GM23338 (cell line): ENCODE measurements at regions not wholly inside any gene's neighbourhood (a gene's known extent, or its start where the extent isn't known, plus 50 kb on each side); places are given as distances from the start of the nearest gene placed in this dataset.

Source experiments
- ATAC-seq: fragments of 200-7000 bp; cut with Tn5 transposase; 3 replicates; pipeline ENCODE4 v1.9.1; 2020
- DNase-seq: peaks from one replicate; pipeline ENCODE4 v3.0.0-alpha.2; 2015; ENCODE audit warnings: low spot score
- H2AFZ ChIP-seq: fragments of 200-600 bp; sonication (generic); 2 replicates; pipeline ENCODE4 v1.8.0; 2016; ENCODE audit warnings: antibody characterized with exemption, mild to moderate bottlenecking, moderate library complexity
- H3F3A ChIP-seq: fragments of 200-600 bp; sonication (generic); replicated peaks from 2 replicates; pipeline ENCODE4 v1.8.0; 2017; ENCODE audit warnings: antibody characterized with exemption, mixed run types, low read depth
- H3K27ac ChIP-seq: fragments of 200-600 bp; sonication (generic); 2 replicates; pipeline ENCODE4 v1.6.1; 2016; ENCODE audit warnings: low read depth
- H3K27me3 ChIP-seq: fragments of 200-600 bp; sonication (generic); 2 replicates; pipeline ENCODE4 v1.8.0; 2016; ENCODE audit warnings: mild to moderate bottlenecking, mixed run types, moderate library complexity; ENCODE audit not compliant: insufficient read depth
- H3K36me3 ChIP-seq: fragments of 200-600 bp; sonication (generic); 2 replicates; pipeline ENCODE4 v1.8.0; 2016; ENCODE audit warnings: mild to moderate bottlenecking; ENCODE audit not compliant: insufficient read depth
- H3K4me1 ChIP-seq: fragments of 200-600 bp; sonication (generic); 2 replicates; pipeline ENCODE4 v1.8.0; 2016; ENCODE audit warnings: mild to moderate bottlenecking, moderate library complexity; ENCODE audit not compliant: insufficient read depth
- H3K4me2 ChIP-seq: fragments of 200-600 bp; sonication (generic); 2 replicates; pipeline ENCODE4 v1.7.1; 2017; ENCODE audit warnings: mixed run types
- H3K4me3 ChIP-seq: fragments of 200-600 bp; sonication (generic); 2 replicates; pipeline ENCODE4 v1.6.1; 2016; ENCODE audit warnings: mixed run types
- H3K79me2 ChIP-seq: fragments of 200-600 bp; sonication (generic); replicated peaks from 2 replicates; pipeline ENCODE4 v1.8.0; 2017; ENCODE audit warnings: mild to moderate bottlenecking; ENCODE audit not compliant: insufficient read depth
- H3K9me2 ChIP-seq: fragments of 200-600 bp; sonication (generic); 2 replicates; pipeline ENCODE4 v1.8.0; 2017; ENCODE audit not compliant: insufficient read depth
- H4K20me1 ChIP-seq: fragments of 200-600 bp; sonication (generic); replicated peaks from 2 replicates; pipeline ENCODE4 v1.8.0; 2017; ENCODE audit warnings: mild to moderate bottlenecking; ENCODE audit not compliant: insufficient read depth
- H3K27ac Mint-ChIP-seq: 2 replicates; pipeline ENCODE4 v1.8.0; 2020; ENCODE audit warnings: inconsistent platforms, mild to moderate bottlenecking, moderate library complexity, mixed read lengths
- H3K27me3 Mint-ChIP-seq: 3 replicates; pipeline ENCODE4 v1.8.0; 2022; ENCODE audit warnings: low read depth, mild to moderate bottlenecking, moderate library complexity, mixed read lengths, inconsistent platforms; ENCODE audit not compliant: insufficient read depth, poor library complexity
- H3K36me3 Mint-ChIP-seq: 3 replicates; pipeline ENCODE4 v1.8.0; 2021; ENCODE audit warnings: low read depth, mild to moderate bottlenecking, inconsistent platforms, moderate library complexity, mixed read lengths
- H3K4me1 Mint-ChIP-seq: 3 replicates; pipeline ENCODE4 v1.8.0; 2020; ENCODE audit warnings: mild to moderate bottlenecking, inconsistent platforms, mixed read lengths
- H3K4me3 Mint-ChIP-seq: 3 replicates; pipeline ENCODE4 v1.8.0; 2021; ENCODE audit warnings: moderate library complexity, mild to moderate bottlenecking, inconsistent platforms, mixed read lengths
- H3K9me3 Mint-ChIP-seq: 3 replicates; pipeline ENCODE4 v1.8.0; 2020; ENCODE audit warnings: moderate library complexity, mild to moderate bottlenecking, inconsistent platforms, mixed read lengths
- EZH2 ChIP-seq: fragments of 200-600 bp; sonication (generic); IDR thresholded peaks from one replicate; pipeline ENCODE4 v1.8.0; 2017; ENCODE audit warnings: antibody characterized with exemption, mild to moderate bottlenecking, low read depth; ENCODE audit not compliant: unreplicated experiment
- EZH2phosphoT487 ChIP-seq: fragments of 200-600 bp; sonication (generic); IDR thresholded peaks from one replicate; pipeline ENCODE4 v1.8.1; 2018; ENCODE audit warnings: antibody characterized with exemption; ENCODE audit not compliant: unreplicated experiment
- JUNB ChIP-seq: IDR thresholded peaks from one replicate; pipeline ENCODE4 v1.6.1; 2016; ENCODE audit warnings: antibody characterized with exemption; ENCODE audit not compliant: unreplicated experiment
- NANOG ChIP-seq: IDR thresholded peaks from 2 replicates; pipeline ENCODE4 v1.6.1; 2016; ENCODE audit warnings: antibody characterized with exemption, borderline replicate concordance
- POLR2AphosphoS5 ChIP-seq: IDR thresholded peaks from 2 replicates; pipeline ENCODE4 v1.6.1; 2016; ENCODE audit warnings: antibody characterized with exemption, low read depth
- REST ChIP-seq: IDR thresholded peaks from one replicate; pipeline ENCODE4 v1.6.1; 2018; ENCODE audit warnings: antibody characterized with exemption; ENCODE audit not compliant: unreplicated experiment
- STAT1 ChIP-seq: IDR thresholded peaks from one replicate; pipeline ENCODE4 v1.6.1; 2016; ENCODE audit warnings: antibody characterized with exemption; ENCODE audit not compliant: unreplicated experiment
- ZNF114 ChIP-seq: fragments of 250-450 bp; sonication (Bioruptor Pico); IDR thresholded peaks from 2 replicates; pipeline ENCODE4 v1.5.0; 2020; ENCODE audit warnings: mild to moderate bottlenecking, moderate library complexity
- ZNF331 ChIP-seq: fragments of 250-450 bp; sonication (Bioruptor Pico); IDR thresholded peaks from 2 replicates; pipeline ENCODE4 v1.5.0; 2020; ENCODE audit warnings: low read depth, mild to moderate bottlenecking, moderate library complexity
- ZNF462 ChIP-seq: fragments of 250-450 bp; sonication (Bioruptor Pico); IDR thresholded peaks from 2 replicates; pipeline ENCODE4 v1.5.0; 2020; ENCODE audit warnings: mild to moderate bottlenecking, moderate library complexity
- TF ChIP-seq, protein P1 (sequence below): IDR thresholded peaks from 2 replicates; pipeline ENCODE4 v1.6.1; 2016; ENCODE audit warnings: antibody characterized with exemption
- TF ChIP-seq, protein P2 (sequence below), 2 experiments: fragments of 200-600 bp in 1 of 2; sonication (generic) in 1 of 2; conservative IDR thresholded peaks; 2 replicates each; pipeline versions ENCODE4 v1.5.1 to v1.6.1; 2016 to 2017; ENCODE audit warnings: antibody characterized with exemption in 2 of 2, low read depth in 2 of 2, mild to moderate bottlenecking in 2 of 2, moderate library complexity in 1 of 2

- H2AFZ ChIP-seq: no peak overlapping the region
- no peak overlapping the region for H3K4me3 ChIP-seq
- no peaks in the 10 kb centered on the region for H4K20me1 ChIP-seq
- no peaks in the 10 kb centered on the region for H3K79me2 ChIP-seq
- H3K36me3 ChIP-seq: no peaks in the 10 kb centered on the region; the same call in 1 of the 2 replicates
- ATAC-seq (no peak), DNase-seq (no peak)
- H3K4me1 ChIP-seq: peaks cover 29% of the 10 kb centered on the region
- no peaks in the 10 kb centered on the region for H3F3A ChIP-seq
- H3K9me3 Mint-ChIP-seq: no peaks in the 10 kb centered on the region; the same call in 1 of the 3 replicates
- no peaks in the 10 kb centered on the region for H3K27me3 ChIP-seq
- peaks cover 24% of the 10 kb centered on the region for H3K4me1 Mint-ChIP-seq
- peaks cover 4% of the 10 kb centered on the region for H3K27me3 Mint-ChIP-seq
- TF ChIP-seq EZH2phosphoT487 (no peak), JUNB (no peak), EZH2 (no peak), ZNF331 (CRISPR knock-in tag) (no peak), ZNF114 (CRISPR knock-in tag) (no peak), STAT1 (no peak), ZNF462 (CRISPR knock-in tag) (no peak), NANOG (no peak), POLR2AphosphoS5 (no peak), REST (no peak)
- TF ChIP-seq, protein P1, sequence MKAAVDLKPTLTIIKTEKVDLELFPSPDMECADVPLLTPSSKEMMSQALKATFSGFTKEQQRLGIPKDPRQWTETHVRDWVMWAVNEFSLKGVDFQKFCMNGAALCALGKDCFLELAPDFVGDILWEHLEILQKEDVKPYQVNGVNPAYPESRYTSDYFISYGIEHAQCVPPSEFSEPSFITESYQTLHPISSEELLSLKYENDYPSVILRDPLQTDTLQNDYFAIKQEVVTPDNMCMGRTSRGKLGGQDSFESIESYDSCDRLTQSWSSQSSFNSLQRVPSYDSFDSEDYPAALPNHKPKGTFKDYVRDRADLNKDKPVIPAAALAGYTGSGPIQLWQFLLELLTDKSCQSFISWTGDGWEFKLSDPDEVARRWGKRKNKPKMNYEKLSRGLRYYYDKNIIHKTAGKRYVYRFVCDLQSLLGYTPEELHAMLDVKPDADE: no peak
- TF ChIP-seq, protein P2, sequence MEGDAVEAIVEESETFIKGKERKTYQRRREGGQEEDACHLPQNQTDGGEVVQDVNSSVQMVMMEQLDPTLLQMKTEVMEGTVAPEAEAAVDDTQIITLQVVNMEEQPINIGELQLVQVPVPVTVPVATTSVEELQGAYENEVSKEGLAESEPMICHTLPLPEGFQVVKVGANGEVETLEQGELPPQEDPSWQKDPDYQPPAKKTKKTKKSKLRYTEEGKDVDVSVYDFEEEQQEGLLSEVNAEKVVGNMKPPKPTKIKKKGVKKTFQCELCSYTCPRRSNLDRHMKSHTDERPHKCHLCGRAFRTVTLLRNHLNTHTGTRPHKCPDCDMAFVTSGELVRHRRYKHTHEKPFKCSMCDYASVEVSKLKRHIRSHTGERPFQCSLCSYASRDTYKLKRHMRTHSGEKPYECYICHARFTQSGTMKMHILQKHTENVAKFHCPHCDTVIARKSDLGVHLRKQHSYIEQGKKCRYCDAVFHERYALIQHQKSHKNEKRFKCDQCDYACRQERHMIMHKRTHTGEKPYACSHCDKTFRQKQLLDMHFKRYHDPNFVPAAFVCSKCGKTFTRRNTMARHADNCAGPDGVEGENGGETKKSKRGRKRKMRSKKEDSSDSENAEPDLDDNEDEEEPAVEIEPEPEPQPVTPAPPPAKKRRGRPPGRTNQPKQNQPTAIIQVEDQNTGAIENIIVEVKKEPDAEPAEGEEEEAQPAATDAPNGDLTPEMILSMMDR (conservative IDR thresholded peaks at IDR 0.05; ENCODE audit: low read depth in 2 of 2): no peak
- no peak overlapping the region for H3K27ac ChIP-seq
- no peak overlapping the region for H3K27ac Mint-ChIP-seq
- H3K4me2 ChIP-seq: no peak overlapping the region
- no peak overlapping the region for H3K4me3 Mint-ChIP-seq
- H3K9me2 ChIP-seq: no peaks in the 10 kb centered on the region; the same call in 1 of the 2 replicates
- H3K36me3 Mint-ChIP-seq: no peaks in the 10 kb centered on the region; the same call in 1 of the 3 replicates
Observed at GRCh38 chr3:182331341-182331740, 462.0 kb upstream of the ATP11B start.
